ENCODE measurements at regions not wholly inside any gene's neighbourhood (a gene's known extent, or its start where the extent isn't known, plus 50 kb on each side); places are given as distances from the start of the nearest gene placed in this dataset.
A peak's percentile ranks its signal among the peaks of the same experiment; 100 is the strongest.

DNA sequence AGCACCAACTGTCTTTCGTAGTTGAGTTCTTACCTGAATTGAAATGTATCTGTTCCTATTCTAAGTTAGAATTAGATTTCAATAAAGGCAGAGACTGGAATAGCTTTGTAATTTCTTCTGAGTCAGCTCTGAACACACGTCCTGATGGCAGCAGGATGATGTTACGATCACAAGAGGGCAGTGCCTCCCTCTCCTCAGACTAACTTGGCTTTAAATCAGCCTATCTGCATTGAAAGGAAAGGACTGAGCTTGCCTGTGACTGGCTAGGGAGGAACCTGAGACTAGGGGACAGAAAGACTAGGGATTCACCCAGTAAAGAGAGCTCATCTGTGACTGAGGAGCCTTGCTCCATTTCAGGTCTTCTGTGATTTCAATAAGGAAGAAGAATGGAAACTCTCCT lies 323.7 kb upstream of the OR4E1 start:
- Mint-ChIP-seq H3K27me3 (no peaks in the 10 kb centered on the region), H3K4me1 (ENCODE audit: low read depth) (peaks cover 11% of the 10 kb centered on the region), H3K4me3 (peak overlapping the region; percentile 78), H3K9me3 (no peaks in the 10 kb centered on the region), H3K36me3 (peaks cover 5% of the 10 kb centered on the region), H3K27ac (peak overlapping the region; percentile 91)
- ChIA-PET POLR2A (interaction anchor here (0.7 to 2.2 kb wide), 9 partner anchors 9 to 572 kb away, joined by 3 to 7 read pairs (median 5); no protein-coding TSS in a partner anchor), CTCF (interaction anchor here (0.7 to 2.6 kb wide), 17 partner anchors 9 to 572 kb away, joined by 3 to 14 read pairs (median 5); no protein-coding TSS in a partner anchor)
- DNase-seq = peak; percentile 54
- intact Hi-C loops (cut with micrococcal nuclease) = loop anchor here (10.0 kb wide), 1 partner anchor 732 kb away; the partner anchor contains the start of gene HNRNPC

GRCh38 chr14:21995332-21995731 lies 321.7 kb upstream of the OR4E1 start:
- H3K27ac Mint-ChIP-seq = peak overlapping the region; percentile 91
- H3K27me3 Mint-ChIP-seq = no peaks in the 10 kb centered on the region
- intact Hi-C loops (cut with micrococcal nuclease) = loop anchor here (10.0 kb wide), 1 partner anchor 731 kb away; the partner anchor contains the start of gene HNRNPC
- peaks cover 7% of the 10 kb centered on the region for H3K4me1 Mint-ChIP-seq (ENCODE audit: low read depth)
- ChIA-PET CTCF (interaction anchor here (0.7 to 9.0 kb wide), 2 partner anchors 17 kb away, joined by 3 to 71 read pairs; no protein-coding TSS in a partner anchor), POLR2A (interaction anchor here (0.6 to 2.2 kb wide), 3 partner anchors 515 to 565 kb away, joined by 3 to 6 read pairs (median 4); no protein-coding TSS in a partner anchor)
- H3K36me3 Mint-ChIP-seq = peaks cover 5% of the 10 kb centered on the region
- no peaks in the 10 kb centered on the region for H3K9me3 Mint-ChIP-seq
- H3K4me3 Mint-ChIP-seq = no peak overlapping the region
- DNase-seq = no peak

- Mint-ChIP-seq H3K36me3 (peaks cover 5% of the 10 kb centered on the region), H3K4me3 (no peak overlapping the region)
Measured at GRCh38 chr14:21993837-21994236, 320.2 kb upstream of the OR4E1 start.

DNA sequence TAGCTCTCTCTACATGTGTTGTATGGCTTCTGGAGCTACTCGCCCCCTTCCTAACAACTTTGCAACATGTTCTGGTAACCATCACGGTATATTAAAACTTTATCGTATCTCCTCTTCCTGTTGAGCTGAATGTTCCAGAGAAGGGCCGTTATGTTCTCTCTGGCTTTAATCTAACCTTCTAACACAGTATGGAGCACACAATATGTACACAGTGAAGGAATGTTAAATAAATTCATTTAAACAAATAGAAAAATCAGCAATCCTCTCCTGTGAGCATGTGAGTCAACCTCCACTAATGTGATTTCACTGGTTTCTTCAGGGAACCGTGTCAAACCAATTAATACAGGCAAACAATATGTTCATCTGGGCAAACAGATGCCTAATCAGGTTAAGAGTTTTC lies 319.5 kb upstream of the OR4E1 start:
- Mint-ChIP-seq H3K36me3 (peaks cover 5% of the 10 kb centered on the region), H3K9me3 (no peaks in the 10 kb centered on the region), H3K27ac (peak overlapping the region; percentile 76), H3K4me1 (ENCODE audit: low read depth) (peaks cover 12% of the 10 kb centered on the region), H3K4me3 (peak overlapping the region; percentile 57), H3K27me3 (no peaks in the 10 kb centered on the region)
- intact Hi-C loops (cut with micrococcal nuclease) = loop anchor here (10.0 kb wide), 1 partner anchor 728 kb away; the partner anchor contains the start of gene HNRNPC
- POLR2A ChIA-PET = interaction anchor here (0.9 to 1.6 kb wide), 3 partner anchors 10 to 548 kb away, joined by 3 to 5 read pairs (median 4); no protein-coding TSS in a partner anchor
- DNase-seq = no peak
- CTCF ChIA-PET = interaction anchor here (0.7 to 9.0 kb wide), 3 partner anchors 9 to 563 kb away, joined by 4 to 71 read pairs (median 9); no protein-coding TSS in a partner anchor

More at GRCh38 chr14:21993837-21994236, 320.2 kb upstream of the OR4E1 start:
- DNase-seq = no peak
- Mint-ChIP-seq H3K4me1 (ENCODE audit: low read depth) (peaks cover 9% of the 10 kb centered on the region), H3K9me3 (no peaks in the 10 kb centered on the region), H3K27me3 (no peaks in the 10 kb centered on the region), H3K27ac (peak overlapping the region; percentile 83)
- intact Hi-C loops (cut with micrococcal nuclease) = loop anchor here (10.0 kb wide), 1 partner anchor 729 kb away; the partner anchor contains the start of gene HNRNPC
- CTCF ChIA-PET = interaction anchor here (0.6 to 9.0 kb wide), 5 partner anchors 8 to 562 kb away, joined by 3 to 71 read pairs (median 3); no protein-coding TSS in a partner anchor
- POLR2A ChIA-PET = interaction anchor here (1.0 to 1.6 kb wide), 2 partner anchors 513 to 548 kb away, joined by 3 to 4 read pairs; no protein-coding TSS in a partner anchor

DNA sequence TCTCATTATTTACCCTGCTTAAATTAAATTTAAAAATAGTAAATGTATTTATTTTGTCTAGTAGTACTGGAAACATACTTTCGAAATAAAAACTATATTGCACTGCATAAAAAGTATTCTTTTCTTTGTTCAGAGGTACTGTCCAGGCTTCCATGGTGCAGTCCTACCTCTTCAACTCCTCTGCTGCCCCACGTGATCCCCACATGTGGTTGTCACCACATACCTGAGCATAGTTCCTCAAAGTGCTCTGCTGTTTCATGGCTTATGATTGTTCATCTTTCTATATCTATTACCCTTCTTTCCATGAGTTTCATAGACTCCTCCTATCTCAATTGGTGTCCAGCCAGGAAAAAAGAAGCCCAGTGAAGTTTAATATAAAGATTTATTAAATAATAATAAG lies 317.5 kb upstream of the OR4E1 start:
- Mint-ChIP-seq H3K27me3 (no peaks in the 10 kb centered on the region), H3K27ac (peak overlapping the region; percentile 69), H3K36me3 (no peaks in the 10 kb centered on the region), H3K9me3 (no peaks in the 10 kb centered on the region), H3K4me1 (ENCODE audit: low read depth) (peaks cover 18% of the 10 kb centered on the region), H3K4me3 (peak overlapping the region; percentile 33)
- intact Hi-C loops (cut with micrococcal nuclease) = loop anchor here (2.0 to 10.0 kb wide), 2 partner anchors 566 to 726 kb away; partner anchors contain the start of gene HNRNPC
- CTCF ChIA-PET = interaction anchor here (0.8 to 9.0 kb wide), 12 partner anchors 8 to 573 kb away, joined by 3 to 71 read pairs (median 6); no protein-coding TSS in a partner anchor
- DNase-seq = no peak
- POLR2A ChIA-PET = interaction anchor here (1.0 to 1.3 kb wide), 3 partner anchors 12 to 565 kb away, joined by 3 to 6 read pairs (median 5); no protein-coding TSS in a partner anchor

- Mint-ChIP-seq H3K4me1 (ENCODE audit: low read depth) (peaks cover 14% of the 10 kb centered on the region), H3K27ac (peak overlapping the region; percentile 67), H3K27me3 (no peaks in the 10 kb centered on the region), H3K36me3 (no peaks in the 10 kb centered on the region), H3K9me3 (no peaks in the 10 kb centered on the region), H3K4me3 (peak overlapping the region; percentile 62)
- no peak for DNase-seq
- ChIA-PET CTCF (interaction anchor here (0.8 to 9.0 kb wide), 17 partner anchors 9 to 580 kb away, joined by 3 to 71 read pairs (median 5); no protein-coding TSS in a partner anchor), POLR2A (interaction anchor here (1.0 to 1.4 kb wide), 5 partner anchors 12 to 566 kb away, joined by 3 to 6 read pairs (median 4); no protein-coding TSS in a partner anchor)
- intact Hi-C loops (cut with micrococcal nuclease) = loop anchor here (1.0 to 10.0 kb wide), 3 partner anchors 516 to 725 kb away; partner anchors contain the start of gene HNRNPC
Measured at GRCh38 chr14:21990116-21990515, 316.5 kb upstream of the OR4E1 start.

DNA sequence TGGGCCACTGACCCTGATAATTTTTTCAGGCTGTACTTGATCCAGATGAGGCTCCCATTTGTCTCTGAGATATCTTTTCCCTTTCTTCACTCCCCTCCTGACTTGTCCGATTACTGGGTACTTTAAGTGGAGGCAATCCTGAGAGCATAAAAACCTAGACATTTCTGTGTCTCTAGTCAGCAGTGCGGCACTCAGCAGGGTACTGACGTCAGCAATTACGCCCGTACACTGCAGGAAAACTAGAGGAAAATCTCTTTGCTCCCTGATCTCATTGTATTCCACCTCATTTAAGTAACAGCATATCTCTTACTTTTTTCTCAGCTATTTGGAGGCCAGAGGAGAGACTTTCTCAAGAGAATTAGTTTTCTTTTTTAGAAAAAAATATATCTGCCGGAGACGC lies 315.5 kb upstream of the OR4E1 start:
- no peaks in the 10 kb centered on the region for H3K36me3 Mint-ChIP-seq
- no peaks in the 10 kb centered on the region for H3K9me3 Mint-ChIP-seq
- ChIA-PET CTCF (interaction anchor here (1.0 to 9.0 kb wide), 9 partner anchors 8 to 581 kb away, joined by 3 to 71 read pairs (median 9); no protein-coding TSS in a partner anchor), POLR2A (interaction anchor here (1.1 to 1.4 kb wide), 4 partner anchors 8 to 567 kb away, joined by 3 to 7 read pairs (median 4); no protein-coding TSS in a partner anchor)
- peak overlapping the region; percentile 88 for H3K27ac Mint-ChIP-seq
- intact Hi-C loops (cut with micrococcal nuclease) = no loop called here
- no peak for DNase-seq
- H3K4me3 Mint-ChIP-seq = peak overlapping the region; percentile 45
- peaks cover 11% of the 10 kb centered on the region for H3K4me1 Mint-ChIP-seq (ENCODE audit: low read depth)
- no peaks in the 10 kb centered on the region for H3K27me3 Mint-ChIP-seq

DNA sequence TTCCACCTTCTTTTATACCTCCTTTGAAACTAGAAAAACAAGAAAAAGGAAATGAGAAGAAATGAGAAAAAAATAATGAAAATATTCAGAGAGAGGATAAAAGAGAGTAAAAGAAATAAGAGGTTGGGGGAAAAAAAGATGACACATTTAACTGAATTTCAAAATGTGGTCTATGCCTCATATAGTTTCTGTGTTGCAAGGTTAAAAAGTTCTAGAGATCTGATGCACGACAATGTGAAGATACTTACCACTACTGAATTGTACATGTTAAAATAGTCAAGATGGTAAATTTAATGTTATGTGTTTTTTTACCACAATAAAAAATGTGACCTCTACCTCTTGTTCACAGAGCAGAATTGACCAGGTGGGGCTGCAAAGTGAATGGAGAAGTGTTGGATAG lies 314.8 kb upstream of the OR4E1 start:
- Mint-ChIP-seq H3K4me3 (peak overlapping the region; percentile 37), H3K4me1 (ENCODE audit: low read depth) (peaks cover 11% of the 10 kb centered on the region), H3K36me3 (no peaks in the 10 kb centered on the region), H3K9me3 (no peaks in the 10 kb centered on the region), H3K27ac (peak overlapping the region; percentile 92), H3K27me3 (no peaks in the 10 kb centered on the region)
- intact Hi-C loops (cut with micrococcal nuclease) = loop anchor here (1.0 kb wide), 2 partner anchors 10 to 11 kb away; no protein-coding TSS in a partner anchor
- CTCF ChIA-PET = interaction anchor here (1.0 to 9.0 kb wide), 13 partner anchors 9 to 582 kb away, joined by 3 to 71 read pairs (median 5); no protein-coding TSS in a partner anchor
- DNase-seq = no peak
- POLR2A ChIA-PET = interaction anchor here (0.8 to 1.5 kb wide), 7 partner anchors 9 to 765 kb away, joined by 3 to 7 read pairs (median 3); no protein-coding TSS in a partner anchor

DNA sequence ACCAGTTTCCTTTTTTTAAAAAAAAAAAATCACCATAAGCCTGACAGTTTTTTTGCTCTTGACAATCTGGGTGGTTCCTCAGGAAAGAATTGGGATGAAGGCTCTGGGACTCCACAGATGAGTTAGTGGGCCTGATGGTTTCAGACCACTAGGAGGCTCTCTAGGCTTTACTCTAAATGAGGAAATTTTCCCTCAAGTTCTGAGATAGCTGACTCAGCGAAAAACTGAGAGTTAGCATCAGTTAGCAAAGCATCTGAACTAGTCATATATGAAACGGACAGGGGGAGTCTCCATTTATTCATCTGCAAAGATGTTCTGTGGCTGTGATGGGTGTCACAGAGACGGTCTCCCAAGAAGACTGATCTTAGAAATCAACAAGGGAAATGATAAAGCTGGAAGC lies 314.3 kb upstream of the OR4E1 start:
- peak; percentile 25 for DNase-seq
- H3K4me3 Mint-ChIP-seq = no peak overlapping the region
- no peaks in the 10 kb centered on the region for H3K27me3 Mint-ChIP-seq
- peak overlapping the region; percentile 92 for H3K27ac Mint-ChIP-seq
- H3K4me1 Mint-ChIP-seq (ENCODE audit: low read depth) = peaks cover 11% of the 10 kb centered on the region
- H3K36me3 Mint-ChIP-seq = no peaks in the 10 kb centered on the region
- no peaks in the 10 kb centered on the region for H3K9me3 Mint-ChIP-seq
- POLR2A ChIA-PET = interaction anchor here (0.8 to 1.5 kb wide), 7 partner anchors 9 to 766 kb away, joined by 3 to 7 read pairs (median 3); no protein-coding TSS in a partner anchor
- CTCF ChIA-PET = interaction anchor here (0.7 to 9.0 kb wide), 13 partner anchors 9 to 582 kb away, joined by 3 to 71 read pairs (median 4); no protein-coding TSS in a partner anchor
- intact Hi-C loops (cut with micrococcal nuclease) = loop anchor here (1.0 kb wide), 2 partner anchors 10 to 11 kb away; no protein-coding TSS in a partner anchor

GRCh38 chr14:21985081-21985480 lies 311.5 kb upstream of the OR4E1 start:
- DNase-seq = no peak
- POLR2A ChIA-PET = no interaction called here
- Mint-ChIP-seq H3K9me3 (no peaks in the 10 kb centered on the region), H3K4me1 (ENCODE audit: low read depth) (peaks cover 11% of the 10 kb centered on the region), H3K36me3 (no peaks in the 10 kb centered on the region), H3K4me3 (no peak overlapping the region), H3K27me3 (no peaks in the 10 kb centered on the region), H3K27ac (peak overlapping the region; percentile 25)
- CTCF ChIA-PET = no interaction called here
- intact Hi-C loops (cut with micrococcal nuclease) = no loop called here

DNA sequence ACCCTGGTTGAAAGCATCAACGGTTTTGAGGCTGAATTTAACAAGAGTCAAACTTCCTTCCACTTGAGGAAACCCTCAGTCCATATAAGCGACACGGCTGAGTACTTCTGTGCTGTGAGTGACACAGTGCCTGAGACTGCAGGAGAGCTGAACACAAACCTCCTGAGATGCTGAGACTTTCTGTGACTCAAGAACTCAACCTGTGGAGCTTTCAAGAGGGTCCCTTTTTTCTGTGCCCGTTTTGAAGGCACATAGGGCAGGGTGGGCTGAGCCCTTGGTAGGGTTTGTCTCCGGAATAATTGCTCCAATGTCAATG lies 305.3 kb upstream of the OR4E1 start:
- CTCF ChIA-PET = interaction anchor here (0.6 to 8.5 kb wide), 24 partner anchors 8 to 893 kb away, joined by 3 to 71 read pairs (median 5); no protein-coding TSS in a partner anchor
- no peak for DNase-seq
- Mint-ChIP-seq H3K4me3 (peak overlapping the region; percentile 72), H3K36me3 (no peaks in the 10 kb centered on the region), H3K9me3 (no peaks in the 10 kb centered on the region), H3K27ac (peak overlapping the region; percentile 77), H3K4me1 (ENCODE audit: low read depth) (peaks cover 12% of the 10 kb centered on the region), H3K27me3 (peaks cover 3% of the 10 kb centered on the region)
- intact Hi-C loops (cut with micrococcal nuclease) = loop anchor here (1.0 to 10.0 kb wide), 3 partner anchors 9 to 126 kb away; no protein-coding TSS in a partner anchor
- POLR2A ChIA-PET = interaction anchor here (0.9 to 1.8 kb wide), 8 partner anchors 9 to 577 kb away, joined by 3 to 6 read pairs (median 4); no protein-coding TSS in a partner anchor
